ENCODE measurements at regions not wholly inside any gene's neighbourhood (a gene's known extent, or its start where the extent isn't known, plus 50 kb on each side); places are given as distances from the start of the nearest gene placed in this dataset.

DNA sequence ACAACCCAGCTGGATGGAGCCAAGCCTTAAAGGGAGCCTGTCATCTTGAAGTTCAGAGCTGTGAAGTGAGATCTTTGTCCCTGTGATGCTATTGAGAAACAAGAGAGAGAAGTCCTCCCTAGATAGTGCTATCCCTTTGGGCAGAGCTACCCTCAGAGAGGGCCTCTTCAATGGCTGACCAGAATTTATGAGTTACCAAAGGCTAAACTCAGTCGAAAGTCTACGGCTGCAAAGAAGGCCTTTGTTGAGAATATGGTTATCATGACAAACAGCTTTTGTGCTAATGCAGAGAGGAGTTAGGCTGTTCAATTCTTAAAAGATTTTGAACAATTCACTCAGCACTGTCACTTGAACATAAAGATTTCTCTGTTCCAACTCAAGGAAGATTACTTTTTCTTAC is 65.9 kb upstream of the C3orf80 start:
- TF ChIP-seq, protein P1, sequence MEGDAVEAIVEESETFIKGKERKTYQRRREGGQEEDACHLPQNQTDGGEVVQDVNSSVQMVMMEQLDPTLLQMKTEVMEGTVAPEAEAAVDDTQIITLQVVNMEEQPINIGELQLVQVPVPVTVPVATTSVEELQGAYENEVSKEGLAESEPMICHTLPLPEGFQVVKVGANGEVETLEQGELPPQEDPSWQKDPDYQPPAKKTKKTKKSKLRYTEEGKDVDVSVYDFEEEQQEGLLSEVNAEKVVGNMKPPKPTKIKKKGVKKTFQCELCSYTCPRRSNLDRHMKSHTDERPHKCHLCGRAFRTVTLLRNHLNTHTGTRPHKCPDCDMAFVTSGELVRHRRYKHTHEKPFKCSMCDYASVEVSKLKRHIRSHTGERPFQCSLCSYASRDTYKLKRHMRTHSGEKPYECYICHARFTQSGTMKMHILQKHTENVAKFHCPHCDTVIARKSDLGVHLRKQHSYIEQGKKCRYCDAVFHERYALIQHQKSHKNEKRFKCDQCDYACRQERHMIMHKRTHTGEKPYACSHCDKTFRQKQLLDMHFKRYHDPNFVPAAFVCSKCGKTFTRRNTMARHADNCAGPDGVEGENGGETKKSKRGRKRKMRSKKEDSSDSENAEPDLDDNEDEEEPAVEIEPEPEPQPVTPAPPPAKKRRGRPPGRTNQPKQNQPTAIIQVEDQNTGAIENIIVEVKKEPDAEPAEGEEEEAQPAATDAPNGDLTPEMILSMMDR (IDR thresholded peaks at IDR 0.05; ENCODE audit: low read depth, low read length): no peak
- no peak for TF ChIP-seq POLR2A (IDR thresholded peaks at IDR 0.05; ENCODE audit: extremely low read depth, insufficient read length)
- no peak for TF ChIP-seq MYC (IDR thresholded peaks at IDR 0.05; ENCODE audit: low read depth, low read length)
- TF ChIP-seq, protein P2, sequence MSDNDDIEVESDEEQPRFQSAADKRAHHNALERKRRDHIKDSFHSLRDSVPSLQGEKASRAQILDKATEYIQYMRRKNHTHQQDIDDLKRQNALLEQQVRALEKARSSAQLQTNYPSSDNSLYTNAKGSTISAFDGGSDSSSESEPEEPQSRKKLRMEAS (IDR thresholded peaks at IDR 0.05; ENCODE audit: low read depth, low read length): no peak
- no peak overlapping the region for H3K4me3 ChIP-seq (ENCODE audit: low read depth, low read length)
- no peak for DNase-seq (ENCODE audit: low read depth)

DNA sequence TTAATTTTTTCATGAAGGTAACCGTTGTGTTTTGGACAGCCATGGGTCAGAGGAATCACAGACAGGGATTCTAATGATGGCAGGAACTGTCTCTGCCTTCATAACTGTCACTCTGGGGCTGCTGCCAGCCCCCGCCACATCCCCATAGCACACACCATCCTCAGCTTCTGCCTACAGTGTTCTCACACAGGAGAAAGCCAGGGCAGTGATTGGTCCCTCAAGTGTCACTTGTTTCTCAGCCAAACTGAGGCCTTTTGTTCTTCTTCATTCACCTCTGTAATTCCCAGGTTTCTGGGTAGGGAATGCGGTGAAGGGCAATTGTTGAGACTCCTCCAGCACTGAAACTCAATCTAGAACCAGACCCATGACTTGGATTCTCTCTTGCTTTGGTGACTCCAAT is 65.4 kb upstream of the C3orf80 start:
- TF ChIP-seq MYC (IDR thresholded peaks at IDR 0.05; ENCODE audit: low read depth, low read length) (no peak), POLR2A (IDR thresholded peaks at IDR 0.05; ENCODE audit: extremely low read depth, insufficient read length) (no peak)
- TF ChIP-seq, protein P1 (IDR thresholded peaks at IDR 0.05; ENCODE audit: low read depth, low read length): no peak
- TF ChIP-seq, protein P2 (IDR thresholded peaks at IDR 0.05; ENCODE audit: low read depth, low read length): no peak
- DNase-seq (ENCODE audit: low read depth): no peak
- no peak overlapping the region for H3K4me3 ChIP-seq (ENCODE audit: low read depth, low read length)

DNA sequence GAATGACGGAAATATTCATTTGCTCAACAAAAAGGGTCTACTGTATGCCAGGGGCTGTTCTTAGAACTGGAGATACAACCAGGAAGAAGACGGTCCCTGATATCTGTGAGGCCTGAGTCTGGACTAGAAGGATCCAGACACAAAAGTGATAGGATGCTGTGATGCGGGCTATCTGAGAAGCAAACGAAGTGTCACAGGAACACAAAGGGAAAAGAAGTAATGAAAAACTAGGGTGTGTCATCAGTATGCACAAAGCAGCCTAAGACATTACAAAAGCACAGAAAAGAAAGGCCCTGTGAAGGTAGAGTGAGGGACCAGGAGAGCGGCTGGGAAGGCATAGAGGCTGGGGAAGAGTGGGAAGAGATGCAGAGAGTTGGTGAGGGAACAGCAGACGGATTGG is 63.3 kb upstream of the C3orf80 start:
- DNase-seq (ENCODE audit: low read depth): no peak
- TF ChIP-seq POLR2A (IDR thresholded peaks at IDR 0.05; ENCODE audit: extremely low read depth, insufficient read length) (no peak), MYC (IDR thresholded peaks at IDR 0.05; ENCODE audit: low read depth, low read length) (no peak)
- TF ChIP-seq, protein P2 (IDR thresholded peaks at IDR 0.05; ENCODE audit: low read depth, low read length): no peak
- TF ChIP-seq, protein P1 (IDR thresholded peaks at IDR 0.05; ENCODE audit: low read depth, low read length): no peak
- H3K4me3 ChIP-seq (ENCODE audit: low read depth, low read length): no peak overlapping the region

DNA sequence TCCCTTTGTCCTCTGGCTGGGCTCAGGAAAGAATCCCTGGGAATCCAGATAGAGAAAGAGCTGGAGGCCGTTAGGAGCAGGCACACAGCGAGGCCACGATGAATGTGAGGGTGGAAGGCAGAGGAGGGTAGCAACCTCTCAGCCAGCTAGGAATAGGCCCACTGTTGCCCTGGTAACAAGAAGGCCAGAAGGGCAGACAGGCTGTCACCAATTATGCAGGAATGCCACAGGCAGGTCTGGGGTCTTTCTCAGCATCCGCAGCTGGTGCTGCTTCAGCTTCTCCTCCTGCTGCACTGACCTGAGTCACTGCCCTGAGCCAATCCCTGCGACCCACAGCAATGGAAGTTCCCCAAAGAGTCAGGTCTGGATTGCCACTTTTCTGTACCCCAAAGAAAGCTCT is 62.8 kb upstream of the C3orf80 start:
- no peak for DNase-seq (ENCODE audit: low read depth)
- TF ChIP-seq, protein P2 (IDR thresholded peaks at IDR 0.05; ENCODE audit: low read depth, low read length): no peak
- H3K4me3 ChIP-seq (ENCODE audit: low read depth, low read length): no peak overlapping the region

DNA sequence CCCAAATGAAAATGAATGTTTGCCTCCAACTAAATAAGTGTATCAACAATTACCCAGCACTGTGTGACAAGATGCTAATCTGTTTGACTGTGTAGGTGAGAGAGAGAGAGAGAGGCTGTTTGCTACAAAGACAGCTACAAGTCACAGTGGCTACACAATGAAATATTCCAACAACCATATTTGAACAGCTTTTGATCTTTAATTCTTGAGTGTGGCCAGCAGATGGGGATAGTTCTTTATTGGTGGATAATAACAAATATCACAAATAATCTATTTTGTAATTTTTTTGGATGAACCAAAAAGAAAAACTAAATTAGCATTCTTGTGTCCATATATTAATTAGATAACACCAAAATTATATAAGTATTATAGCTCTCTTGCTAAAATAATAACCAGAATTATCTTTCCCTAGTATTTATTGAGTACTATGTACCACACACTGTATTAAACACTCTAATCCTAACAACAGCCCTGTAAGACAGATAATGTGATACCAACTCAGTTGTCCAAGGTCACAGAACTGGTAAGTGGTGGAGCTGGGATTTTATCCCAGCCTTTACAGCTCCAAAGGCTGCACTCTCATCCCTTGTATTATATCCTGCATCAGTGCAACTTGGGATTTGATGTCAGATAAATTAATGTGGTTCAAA is 61.9 kb upstream of the C3orf80 start:
- no peak overlapping the region for H3K4me3 ChIP-seq (ENCODE audit: low read depth, low read length)
- peak; percentile 21 for DNase-seq (ENCODE audit: low read depth)

DNA sequence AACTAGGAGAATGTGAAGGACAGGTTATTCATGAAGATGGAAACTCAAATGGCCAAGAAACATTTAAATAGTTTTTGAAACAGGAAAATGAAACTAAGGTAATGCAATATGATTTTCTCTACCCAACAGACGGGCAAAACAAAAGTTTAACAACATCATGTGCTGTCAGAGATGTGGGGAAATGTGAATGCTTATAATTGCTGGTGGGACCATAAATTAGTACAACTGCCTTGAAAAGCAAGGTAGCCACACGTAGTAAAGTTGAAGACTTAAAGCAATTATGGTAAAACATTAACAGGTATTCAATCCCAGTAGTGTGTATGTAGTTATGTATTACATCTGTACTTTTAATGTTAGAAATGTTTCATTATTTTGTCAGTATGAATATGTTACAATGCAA is 57.0 kb upstream of the C3orf80 start:
- H3K4me3 ChIP-seq (ENCODE audit: low read depth, low read length): no peak overlapping the region
- no peak for TF ChIP-seq POLR2A (IDR thresholded peaks at IDR 0.05; ENCODE audit: extremely low read depth, insufficient read length)
- TF ChIP-seq, protein P2 (IDR thresholded peaks at IDR 0.05; ENCODE audit: low read depth, low read length): no peak
- TF ChIP-seq, protein P1 (IDR thresholded peaks at IDR 0.05; ENCODE audit: low read depth, low read length): no peak
- DNase-seq (ENCODE audit: low read depth): no peak

More for the DNA sequence above, 61.9 kb upstream of the C3orf80 start:
- TF ChIP-seq, protein P2 (IDR thresholded peaks at IDR 0.05; ENCODE audit: low read depth, low read length): no peak
- TF ChIP-seq MYC (IDR thresholded peaks at IDR 0.05; ENCODE audit: low read depth, low read length): no peak
- TF ChIP-seq POLR2A (IDR thresholded peaks at IDR 0.05; ENCODE audit: extremely low read depth, insufficient read length): no peak
- TF ChIP-seq, protein P1 (IDR thresholded peaks at IDR 0.05; ENCODE audit: low read depth, low read length): no peak
